GM23338 (cell line): ENCODE measurements at regions not wholly inside any gene's neighbourhood (a gene's known extent, or its start where the extent isn't known, plus 50 kb on each side); places are given as distances from the start of the nearest gene placed in this dataset.

Source experiments
- ATAC-seq: fragments of 200-7000 bp; cut with Tn5 transposase; 3 replicates; pipeline ENCODE4 v1.9.1; 2020
- DNase-seq: peaks from one replicate; pipeline ENCODE4 v3.0.0-alpha.2; 2015; ENCODE audit warnings: low spot score
- H2AFZ ChIP-seq: fragments of 200-600 bp; sonication (generic); 2 replicates; pipeline ENCODE4 v1.8.0; 2016; ENCODE audit warnings: antibody characterized with exemption, mild to moderate bottlenecking, moderate library complexity
- H3F3A ChIP-seq: fragments of 200-600 bp; sonication (generic); replicated peaks from 2 replicates; pipeline ENCODE4 v1.8.0; 2017; ENCODE audit warnings: antibody characterized with exemption, mixed run types, low read depth
- H3K27ac ChIP-seq: fragments of 200-600 bp; sonication (generic); 2 replicates; pipeline ENCODE4 v1.6.1; 2016; ENCODE audit warnings: low read depth
- H3K27me3 ChIP-seq: fragments of 200-600 bp; sonication (generic); 2 replicates; pipeline ENCODE4 v1.8.0; 2016; ENCODE audit warnings: mild to moderate bottlenecking, mixed run types, moderate library complexity; ENCODE audit not compliant: insufficient read depth
- H3K36me3 ChIP-seq: fragments of 200-600 bp; sonication (generic); 2 replicates; pipeline ENCODE4 v1.8.0; 2016; ENCODE audit warnings: mild to moderate bottlenecking; ENCODE audit not compliant: insufficient read depth
- H3K4me1 ChIP-seq: fragments of 200-600 bp; sonication (generic); 2 replicates; pipeline ENCODE4 v1.8.0; 2016; ENCODE audit warnings: mild to moderate bottlenecking, moderate library complexity; ENCODE audit not compliant: insufficient read depth
- H3K4me2 ChIP-seq: fragments of 200-600 bp; sonication (generic); 2 replicates; pipeline ENCODE4 v1.7.1; 2017; ENCODE audit warnings: mixed run types
- H3K4me3 ChIP-seq: fragments of 200-600 bp; sonication (generic); 2 replicates; pipeline ENCODE4 v1.6.1; 2016; ENCODE audit warnings: mixed run types
- H3K79me2 ChIP-seq: fragments of 200-600 bp; sonication (generic); replicated peaks from 2 replicates; pipeline ENCODE4 v1.8.0; 2017; ENCODE audit warnings: mild to moderate bottlenecking; ENCODE audit not compliant: insufficient read depth
- H3K9me2 ChIP-seq: fragments of 200-600 bp; sonication (generic); 2 replicates; pipeline ENCODE4 v1.8.0; 2017; ENCODE audit not compliant: insufficient read depth
- H4K20me1 ChIP-seq: fragments of 200-600 bp; sonication (generic); replicated peaks from 2 replicates; pipeline ENCODE4 v1.8.0; 2017; ENCODE audit warnings: mild to moderate bottlenecking; ENCODE audit not compliant: insufficient read depth
- H3K27ac Mint-ChIP-seq: 2 replicates; pipeline ENCODE4 v1.8.0; 2020; ENCODE audit warnings: inconsistent platforms, mild to moderate bottlenecking, moderate library complexity, mixed read lengths
- H3K27me3 Mint-ChIP-seq: 3 replicates; pipeline ENCODE4 v1.8.0; 2022; ENCODE audit warnings: low read depth, mild to moderate bottlenecking, moderate library complexity, mixed read lengths, inconsistent platforms; ENCODE audit not compliant: insufficient read depth, poor library complexity
- H3K36me3 Mint-ChIP-seq: 3 replicates; pipeline ENCODE4 v1.8.0; 2021; ENCODE audit warnings: low read depth, mild to moderate bottlenecking, inconsistent platforms, moderate library complexity, mixed read lengths
- H3K4me1 Mint-ChIP-seq: 3 replicates; pipeline ENCODE4 v1.8.0; 2020; ENCODE audit warnings: mild to moderate bottlenecking, inconsistent platforms, mixed read lengths
- H3K4me3 Mint-ChIP-seq: 3 replicates; pipeline ENCODE4 v1.8.0; 2021; ENCODE audit warnings: moderate library complexity, mild to moderate bottlenecking, inconsistent platforms, mixed read lengths
- H3K9me3 Mint-ChIP-seq: 3 replicates; pipeline ENCODE4 v1.8.0; 2020; ENCODE audit warnings: moderate library complexity, mild to moderate bottlenecking, inconsistent platforms, mixed read lengths
- CREB1 ChIP-seq: fragments of 250-450 bp; sonication (Bioruptor Pico); IDR thresholded peaks from 2 replicates; pipeline ENCODE4 v1.5.0; 2020; ENCODE audit warnings: low read depth, mild to moderate bottlenecking, moderate library complexity
- CTCF ChIP-seq, 2 experiments: fragments of 200-600 bp in 1 of 2; sonication (generic) in 1 of 2; conservative IDR thresholded peaks; 2 replicates each; pipeline versions ENCODE4 v1.5.1 to v1.6.1; 2016 to 2017; ENCODE audit warnings: antibody characterized with exemption in 2 of 2, low read depth in 2 of 2, mild to moderate bottlenecking in 2 of 2, moderate library complexity in 1 of 2
- ETS1 ChIP-seq: IDR thresholded peaks from 2 replicates; pipeline ENCODE4 v1.6.1; 2016; ENCODE audit warnings: antibody characterized with exemption
- EZH2 ChIP-seq: fragments of 200-600 bp; sonication (generic); IDR thresholded peaks from one replicate; pipeline ENCODE4 v1.8.0; 2017; ENCODE audit warnings: antibody characterized with exemption, mild to moderate bottlenecking, low read depth; ENCODE audit not compliant: unreplicated experiment
- EZH2phosphoT487 ChIP-seq: fragments of 200-600 bp; sonication (generic); IDR thresholded peaks from one replicate; pipeline ENCODE4 v1.8.1; 2018; ENCODE audit warnings: antibody characterized with exemption; ENCODE audit not compliant: unreplicated experiment
- JUNB ChIP-seq: IDR thresholded peaks from one replicate; pipeline ENCODE4 v1.6.1; 2016; ENCODE audit warnings: antibody characterized with exemption; ENCODE audit not compliant: unreplicated experiment
- NANOG ChIP-seq: IDR thresholded peaks from 2 replicates; pipeline ENCODE4 v1.6.1; 2016; ENCODE audit warnings: antibody characterized with exemption, borderline replicate concordance
- POLR2AphosphoS5 ChIP-seq: IDR thresholded peaks from 2 replicates; pipeline ENCODE4 v1.6.1; 2016; ENCODE audit warnings: antibody characterized with exemption, low read depth
- REST ChIP-seq: IDR thresholded peaks from one replicate; pipeline ENCODE4 v1.6.1; 2018; ENCODE audit warnings: antibody characterized with exemption; ENCODE audit not compliant: unreplicated experiment
- STAT1 ChIP-seq: IDR thresholded peaks from one replicate; pipeline ENCODE4 v1.6.1; 2016; ENCODE audit warnings: antibody characterized with exemption; ENCODE audit not compliant: unreplicated experiment
- ZNF114 ChIP-seq: fragments of 250-450 bp; sonication (Bioruptor Pico); IDR thresholded peaks from 2 replicates; pipeline ENCODE4 v1.5.0; 2020; ENCODE audit warnings: mild to moderate bottlenecking, moderate library complexity
- ZNF331 ChIP-seq: fragments of 250-450 bp; sonication (Bioruptor Pico); IDR thresholded peaks from 2 replicates; pipeline ENCODE4 v1.5.0; 2020; ENCODE audit warnings: low read depth, mild to moderate bottlenecking, moderate library complexity
- ZNF462 ChIP-seq: fragments of 250-450 bp; sonication (Bioruptor Pico); IDR thresholded peaks from 2 replicates; pipeline ENCODE4 v1.5.0; 2020; ENCODE audit warnings: mild to moderate bottlenecking, moderate library complexity

GRCh38 chrX:35741142-35741541, 57.0 kb upstream of the MAGEB16 start:
- Histone ChIP-seq H3K79me2 (no peaks in the 10 kb centered on the region), H3K4me3 (no peak overlapping the region), H3K36me3 (no peaks in the 10 kb centered on the region), H3K27ac (no peak overlapping the region), H2AFZ (no peak overlapping the region), H3K9me2 (no peaks in the 10 kb centered on the region), H3K4me2 (no peak overlapping the region), H4K20me1 (no peaks in the 10 kb centered on the region), H3K4me1 (no peaks in the 10 kb centered on the region), H3K27me3 (no peaks in the 10 kb centered on the region), H3F3A (no peaks in the 10 kb centered on the region)
- Mint-ChIP-seq H3K27ac (no peak overlapping the region), H3K36me3 (no peaks in the 10 kb centered on the region), H3K4me1 (no peaks in the 10 kb centered on the region), H3K27me3 (peaks cover 2% of the 10 kb centered on the region), H3K9me3 (no peaks in the 10 kb centered on the region), H3K4me3 (no peak overlapping the region)
- no peak for TF ChIP-seq NANOG
- TF ChIP-seq ZNF331, result no peak
- TF ChIP-seq POLR2AphosphoS5, result no peak
- no peak for TF ChIP-seq EZH2
- TF ChIP-seq CTCF (conservative IDR thresholded peaks at IDR 0.05; ENCODE audit: low read depth in 2 of 2), result no peak
- TF ChIP-seq STAT1, result no peak
- TF ChIP-seq CREB1 (CRISPR knock-in tag), result no peak
- TF ChIP-seq JUNB, result no peak
- no peak for TF ChIP-seq ZNF462 (CRISPR knock-in tag)
- no peak for TF ChIP-seq EZH2phosphoT487
- no peak for TF ChIP-seq ZNF114 (CRISPR knock-in tag)
- no peak for TF ChIP-seq ETS1
- no peak for TF ChIP-seq REST
- no peak for ATAC-seq
- DNase-seq, result no peak
